Thyroid gland (tissue), 4 donors: ENCODE measurements at regions not wholly inside any gene's neighbourhood (a gene's known extent, or its start where the extent isn't known, plus 50 kb on each side); places are given as distances from the start of the nearest gene placed in this dataset.

Experiments used
- CTCF ChIP-seq, 6 experiments: fragments of 200-600 bp in 3 of 6; fragments of 450-650 bp in 3 of 6; sonication (generic) in 3 of 6; IDR thresholded peaks; one replicate each; pipeline ENCODE4 v1.5.1; 2016 to 2019; ENCODE audit warnings: antibody characterized with exemption in 6 of 6, mild to moderate bottlenecking in 2 of 6, inconsistent platforms in 1 of 6, moderate library complexity in 1 of 6
- POLR2A ChIP-seq, 2 donors: fragments of 450-650 bp; IDR thresholded peaks; one replicate each; pipeline ENCODE4 v1.6.1; 2017; ENCODE audit warnings: antibody characterized with exemption in 2 of 2, mild to moderate bottlenecking in 2 of 2, moderate library complexity in 1 of 2

- TF ChIP-seq CTCF (IDR thresholded peaks at IDR 0.05) (no peak), POLR2A (IDR thresholded peaks at IDR 0.05) (no peak)
Observed at GRCh38 chr12:4046495-4046840, 173.3 kb upstream of the PARP11 start.
